Mesendoderm (in vitro differentiated cells): ENCODE measurements at regions not wholly inside any gene's neighbourhood (a gene's known extent, or its start where the extent isn't known, plus 50 kb on each side); places are given as distances from the start of the nearest gene placed in this dataset.

ENCODE experiments used
- DNase-seq: peaks from one replicate; pipeline ENCODE4 v3.0.0; 2013
- H2AK5ac ChIP-seq: 2 replicates; pipeline ENCODE4 v1.6.1; 2013; ENCODE audit warnings: low read length, inconsistent platforms
- H2BK120ac ChIP-seq: 2 replicates; pipeline ENCODE4 v1.6.1; 2013; ENCODE audit warnings: low read depth, mild to moderate bottlenecking, low read length, moderate library complexity, mixed read lengths
- H2BK15ac ChIP-seq: replicated peaks from 2 replicates; pipeline ENCODE4 v1.6.1; 2013; ENCODE audit warnings: low read depth, mild to moderate bottlenecking, moderate library complexity
- H2BK5ac ChIP-seq: 2 replicates; pipeline ENCODE4 v1.6.1; 2013; ENCODE audit warnings: low read length, inconsistent platforms
- H3K18ac ChIP-seq: 2 replicates; pipeline ENCODE4 v1.6.1; 2013; ENCODE audit warnings: mild to moderate bottlenecking, low read length, mixed read lengths
- H3K23ac ChIP-seq: one replicate; pipeline ENCODE4 v1.6.1; 2013; ENCODE audit warnings: low read length
- H3K27ac ChIP-seq: 2 replicates; pipeline ENCODE4 v1.5.1; 2013; ENCODE audit warnings: low read depth, mild to moderate bottlenecking, inconsistent platforms, low read length, moderate library complexity
- H3K27me3 ChIP-seq: 2 replicates; pipeline ENCODE4 v1.6.1; 2013; ENCODE audit warnings: low read length, control low read depth, mild to moderate bottlenecking, inconsistent platforms; ENCODE audit not compliant: insufficient read depth, poor library complexity
- H3K36me3 ChIP-seq: 2 replicates; pipeline ENCODE4 v1.6.1; 2013; ENCODE audit warnings: low read length, inconsistent platforms; ENCODE audit not compliant: control insufficient read depth, insufficient read depth
- H3K4ac ChIP-seq: one replicate; pipeline ENCODE4 v1.6.1; 2013; ENCODE audit warnings: low read depth, mild to moderate bottlenecking, low read length, moderate library complexity
- H3K4me1 ChIP-seq: 2 replicates; pipeline ENCODE4 v1.6.1; 2013; ENCODE audit warnings: low read depth, low read length, inconsistent platforms; ENCODE audit not compliant: control insufficient read depth
- H3K4me2 ChIP-seq: 2 replicates; pipeline ENCODE4 v1.6.1; 2013; ENCODE audit warnings: low read length
- H3K4me3 ChIP-seq: 2 replicates; pipeline ENCODE4 v1.5.1; 2013; ENCODE audit warnings: mild to moderate bottlenecking, low read length
- H3K56ac ChIP-seq: one replicate; pipeline ENCODE4 v1.6.1; 2013; ENCODE audit warnings: low read length
- H3K79me1 ChIP-seq: 2 replicates; pipeline ENCODE4 v1.6.1; 2013; ENCODE audit warnings: low read length, inconsistent platforms
- H3K79me2 ChIP-seq: 2 replicates; pipeline ENCODE4 v1.6.1; 2013; ENCODE audit warnings: mild to moderate bottlenecking, low read length; ENCODE audit not compliant: control insufficient read depth, insufficient read depth
- H3K9ac ChIP-seq: 2 replicates; pipeline ENCODE4 v1.6.1; 2013; ENCODE audit warnings: low read length, inconsistent platforms
- H4K5ac ChIP-seq: one replicate; pipeline ENCODE4 v1.6.1; 2013; ENCODE audit warnings: low read length
- H4K8ac ChIP-seq: one replicate; pipeline ENCODE4 v1.6.1; 2013; ENCODE audit warnings: low read depth, mild to moderate bottlenecking, control low read depth, low read length, moderate library complexity
- WGBS: extraction: QIAGEN DNeasy Blood & Tissue Kit; methylation state at CpG from one replicate; pipeline ENCODE4 v1.1.7; 2013; ENCODE audit warnings: low lambda C conversion rate, missing lambda C conversion rate; ENCODE audit not compliant: insufficient coverage; ENCODE audit errors: extremely low coverage; 5-methylcytosine and 5-hydroxymethylcytosine counted together

DNA sequence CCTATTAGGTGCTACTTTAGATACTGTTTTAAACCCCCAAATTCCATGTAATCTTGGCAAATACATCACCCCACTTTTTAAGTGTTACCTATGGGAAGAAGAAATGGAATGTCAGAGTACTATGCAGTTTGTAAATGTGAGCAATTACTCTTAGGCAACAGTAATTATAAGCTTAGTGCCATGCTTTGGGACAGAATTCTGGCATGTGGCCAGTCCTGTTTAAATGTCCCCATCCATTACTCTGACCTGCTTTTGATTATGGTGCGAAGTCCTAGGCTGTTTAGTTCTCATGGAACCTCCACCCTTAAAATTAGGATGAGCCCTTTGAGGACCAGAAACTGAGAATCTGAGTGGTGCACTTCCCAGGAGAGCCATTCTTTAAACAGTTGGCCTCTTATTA is 321.4 kb upstream of the RGS6 start:
- Histone ChIP-seq H4K8ac (no peak overlapping the region), H2AK5ac (no peak overlapping the region), H3K9ac (no peak overlapping the region), H3K56ac (no peak overlapping the region), H2BK120ac (no peak overlapping the region), H3K4me2 (no peak overlapping the region), H3K23ac (no peak overlapping the region), H3K36me3 (no peaks in the 10 kb centered on the region), H3K4me3 (no peak overlapping the region), H4K5ac (no peak overlapping the region), H3K79me1 (peaks cover 6% of the 10 kb centered on the region), H2BK5ac (no peak overlapping the region), H2BK15ac (no peak overlapping the region), H3K27me3 (no peaks in the 10 kb centered on the region), H3K4ac (no peak overlapping the region), H3K27ac (no peak overlapping the region), H3K18ac (no peak overlapping the region), H3K4me1 (peaks cover 8% of the 10 kb centered on the region), H3K79me2 (peaks cover 7% of the 10 kb centered on the region)
- no CpG with 5 or more reads among the region's 1 CpG for WGBS
- no peak for DNase-seq

- no CpG with 5 or more reads among the region's 1 CpG for WGBS
- Histone ChIP-seq H3K9ac (no peak overlapping the region), H2BK15ac (no peak overlapping the region), H4K8ac (no peak overlapping the region), H3K56ac (no peak overlapping the region), H3K27ac (no peak overlapping the region), H3K23ac (no peak overlapping the region), H3K4ac (no peak overlapping the region), H2BK120ac (no peak overlapping the region), H3K4me1 (no peaks in the 10 kb centered on the region), H2AK5ac (no peak overlapping the region), H4K5ac (no peak overlapping the region), H3K79me1 (no peaks in the 10 kb centered on the region), H3K18ac (no peak overlapping the region), H3K4me3 (no peak overlapping the region), H3K4me2 (no peak overlapping the region), H3K27me3 (no peaks in the 10 kb centered on the region), H3K36me3 (no peaks in the 10 kb centered on the region), H3K79me2 (no peaks in the 10 kb centered on the region), H2BK5ac (no peak overlapping the region)
- no peak for DNase-seq
Observed at GRCh38 chr14:71613168-71613567, 319.1 kb upstream of the RGS6 start.

- Histone ChIP-seq H2BK120ac (no peak overlapping the region), H2BK15ac (no peak overlapping the region), H3K18ac (no peak overlapping the region), H3K36me3 (no peaks in the 10 kb centered on the region), H3K27ac (no peak overlapping the region), H3K4ac (no peak overlapping the region), H4K8ac (no peak overlapping the region), H3K23ac (no peak overlapping the region), H3K79me2 (no peaks in the 10 kb centered on the region), H3K9ac (no peak overlapping the region), H3K27me3 (no peaks in the 10 kb centered on the region), H3K4me2 (no peak overlapping the region), H3K4me1 (peaks cover 2% of the 10 kb centered on the region), H3K4me3 (no peak overlapping the region), H3K79me1 (no peaks in the 10 kb centered on the region), H3K56ac (no peak overlapping the region), H4K5ac (no peak overlapping the region), H2AK5ac (no peak overlapping the region), H2BK5ac (no peak overlapping the region)
- DNase-seq = no peak
- no CpG with 5 or more reads among the region's 2 CpGs for WGBS
Observed at GRCh38 chr14:71616013-71616412, 316.2 kb upstream of the RGS6 start.

- no peak overlapping the region for H3K4me3 ChIP-seq
- H3K18ac ChIP-seq = no peak overlapping the region
- no peak overlapping the region for H3K4ac ChIP-seq
- H3K4me2 ChIP-seq = no peak overlapping the region
- DNase-seq = no peak
- no peak overlapping the region for H3K27ac ChIP-seq
- H2BK5ac ChIP-seq = no peak overlapping the region
- H3K27me3 ChIP-seq = no peaks in the 10 kb centered on the region
- no peaks in the 10 kb centered on the region for H3K79me2 ChIP-seq
- no peak overlapping the region for H2BK15ac ChIP-seq
- H3K36me3 ChIP-seq = no peaks in the 10 kb centered on the region
- H3K79me1 ChIP-seq = no peaks in the 10 kb centered on the region
- H3K4me1 ChIP-seq = peaks cover 3% of the 10 kb centered on the region
- H3K56ac ChIP-seq = no peak overlapping the region
- H3K9ac ChIP-seq = no peak overlapping the region
- H3K23ac ChIP-seq = no peak overlapping the region
- no peak overlapping the region for H4K5ac ChIP-seq
- no peak overlapping the region for H4K8ac ChIP-seq
- no peak overlapping the region for H2BK120ac ChIP-seq
- no CpG with 5 or more reads among the region's 3 CpGs for WGBS
- H2AK5ac ChIP-seq = no peak overlapping the region
Observed at GRCh38 chr14:71618047-71618446, 314.2 kb upstream of the RGS6 start.

GRCh38 chr14:71618716-71619115 is 313.5 kb upstream of the RGS6 start:
- DNase-seq = no peak
- Histone ChIP-seq H3K4me3 (no peak overlapping the region), H3K27me3 (no peaks in the 10 kb centered on the region), H3K27ac (no peak overlapping the region), H3K79me1 (no peaks in the 10 kb centered on the region), H3K4ac (no peak overlapping the region), H2AK5ac (no peak overlapping the region), H3K23ac (no peak overlapping the region), H2BK15ac (no peak overlapping the region), H3K79me2 (no peaks in the 10 kb centered on the region), H3K4me1 (peaks cover 3% of the 10 kb centered on the region), H4K8ac (no peak overlapping the region), H3K4me2 (no peak overlapping the region), H3K36me3 (no peaks in the 10 kb centered on the region), H2BK120ac (no peak overlapping the region), H4K5ac (no peak overlapping the region), H3K56ac (no peak overlapping the region), H3K18ac (no peak overlapping the region), H3K9ac (no peak overlapping the region), H2BK5ac (no peak overlapping the region)
- no CpG with 5 or more reads among the region's 5 CpGs for WGBS

DNA sequence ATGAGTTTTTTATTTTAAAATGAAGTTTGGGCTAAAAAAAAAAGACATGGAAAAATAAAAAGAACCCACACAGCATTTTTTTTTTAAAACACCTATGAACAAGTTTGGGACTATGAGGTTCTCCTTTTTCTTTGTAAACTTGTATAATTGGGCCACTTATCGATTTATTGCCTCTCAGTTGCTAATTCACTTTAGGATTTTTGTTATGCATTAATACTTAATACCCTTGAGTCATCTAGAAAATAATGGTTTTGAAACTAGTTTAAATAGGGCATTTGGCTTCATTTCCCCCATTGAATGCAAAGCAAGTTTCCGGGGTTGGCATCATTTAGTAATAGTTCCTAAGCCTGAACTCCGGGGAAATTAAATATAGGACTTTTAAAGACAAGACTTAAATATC is 312.8 kb upstream of the RGS6 start:
- no peak overlapping the region for H3K56ac ChIP-seq
- no peak overlapping the region for H3K4me2 ChIP-seq
- H3K27me3 ChIP-seq = no peaks in the 10 kb centered on the region
- H3K4me3 ChIP-seq = no peak overlapping the region
- no peak overlapping the region for H2BK120ac ChIP-seq
- no peak overlapping the region for H3K23ac ChIP-seq
- no peak overlapping the region for H3K4ac ChIP-seq
- no peaks in the 10 kb centered on the region for H3K79me2 ChIP-seq
- H3K79me1 ChIP-seq = no peaks in the 10 kb centered on the region
- no peak overlapping the region for H3K18ac ChIP-seq
- no peak overlapping the region for H3K27ac ChIP-seq
- H2AK5ac ChIP-seq = no peak overlapping the region
- DNase-seq = no peak
- no peaks in the 10 kb centered on the region for H3K36me3 ChIP-seq
- no CpG with 5 or more reads among the region's 3 CpGs for WGBS
- H4K5ac ChIP-seq = no peak overlapping the region
- H3K9ac ChIP-seq = no peak overlapping the region
- no peak overlapping the region for H2BK15ac ChIP-seq
- H4K8ac ChIP-seq = no peak overlapping the region
- peaks cover 3% of the 10 kb centered on the region for H3K4me1 ChIP-seq
- no peak overlapping the region for H2BK5ac ChIP-seq
